ENCODE measurements at regions not wholly inside any gene's neighbourhood (a gene's known extent, or its start where the extent isn't known, plus 50 kb on each side); places are given as distances from the start of the nearest gene placed in this dataset.

DNA sequence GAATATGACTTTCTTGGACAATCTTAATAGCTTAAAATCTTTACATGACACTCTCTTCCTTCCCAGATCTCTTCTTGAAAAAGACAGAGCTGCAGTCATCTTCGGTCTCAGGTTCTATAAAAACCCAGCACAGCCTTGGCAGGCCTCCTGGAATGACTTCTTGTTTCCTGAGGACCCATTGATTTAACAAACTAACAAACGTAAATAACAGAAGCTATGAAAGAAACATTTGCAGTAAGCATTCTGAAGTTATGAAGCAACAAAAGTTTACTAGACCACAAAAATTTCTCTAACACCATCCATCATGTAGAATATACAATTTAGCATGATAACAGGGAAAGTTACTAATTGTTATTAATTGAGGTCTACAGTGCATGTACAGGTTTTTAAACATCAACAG lies 62.8 kb upstream of the STARD13 start:
- TF ChIP-seq, protein P1, sequence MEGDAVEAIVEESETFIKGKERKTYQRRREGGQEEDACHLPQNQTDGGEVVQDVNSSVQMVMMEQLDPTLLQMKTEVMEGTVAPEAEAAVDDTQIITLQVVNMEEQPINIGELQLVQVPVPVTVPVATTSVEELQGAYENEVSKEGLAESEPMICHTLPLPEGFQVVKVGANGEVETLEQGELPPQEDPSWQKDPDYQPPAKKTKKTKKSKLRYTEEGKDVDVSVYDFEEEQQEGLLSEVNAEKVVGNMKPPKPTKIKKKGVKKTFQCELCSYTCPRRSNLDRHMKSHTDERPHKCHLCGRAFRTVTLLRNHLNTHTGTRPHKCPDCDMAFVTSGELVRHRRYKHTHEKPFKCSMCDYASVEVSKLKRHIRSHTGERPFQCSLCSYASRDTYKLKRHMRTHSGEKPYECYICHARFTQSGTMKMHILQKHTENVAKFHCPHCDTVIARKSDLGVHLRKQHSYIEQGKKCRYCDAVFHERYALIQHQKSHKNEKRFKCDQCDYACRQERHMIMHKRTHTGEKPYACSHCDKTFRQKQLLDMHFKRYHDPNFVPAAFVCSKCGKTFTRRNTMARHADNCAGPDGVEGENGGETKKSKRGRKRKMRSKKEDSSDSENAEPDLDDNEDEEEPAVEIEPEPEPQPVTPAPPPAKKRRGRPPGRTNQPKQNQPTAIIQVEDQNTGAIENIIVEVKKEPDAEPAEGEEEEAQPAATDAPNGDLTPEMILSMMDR (IDR thresholded peaks at IDR 0.05; ENCODE audit: extremely low read depth, low read depth, low read length) = no peak
- no peaks in the 10 kb centered on the region for H4K20me1 ChIP-seq (ENCODE audit: insufficient read depth, low read length)
- peaks cover 37% of the 10 kb centered on the region for H3K79me2 ChIP-seq (ENCODE audit: insufficient read depth, low read length)
- no peak overlapping the region for H2AFZ ChIP-seq (ENCODE audit: low read length)
- H3K4me2 ChIP-seq (ENCODE audit: insufficient read depth, low read length) = peak overlapping the region; percentile 83
- H3K27ac ChIP-seq (ENCODE audit: low read depth, low read length) = no peak overlapping the region
- H3K27me3 ChIP-seq (ENCODE audit: insufficient read depth, low read length) = no peaks in the 10 kb centered on the region
- no peaks in the 10 kb centered on the region for H3K36me3 ChIP-seq (ENCODE audit: insufficient read depth, low read length)
- peak; percentile 58 for DNase-seq (ENCODE audit: insufficient read length, low spot score, missing footprints)
- no peak overlapping the region for H3K4me3 ChIP-seq (ENCODE audit: insufficient read depth, low read length)
- peaks cover 18% of the 10 kb centered on the region for H3K4me1 ChIP-seq (ENCODE audit: insufficient read depth, low read length)
- H3K9me3 ChIP-seq (ENCODE audit: low read depth, low read length) = no peaks in the 10 kb centered on the region

DNA sequence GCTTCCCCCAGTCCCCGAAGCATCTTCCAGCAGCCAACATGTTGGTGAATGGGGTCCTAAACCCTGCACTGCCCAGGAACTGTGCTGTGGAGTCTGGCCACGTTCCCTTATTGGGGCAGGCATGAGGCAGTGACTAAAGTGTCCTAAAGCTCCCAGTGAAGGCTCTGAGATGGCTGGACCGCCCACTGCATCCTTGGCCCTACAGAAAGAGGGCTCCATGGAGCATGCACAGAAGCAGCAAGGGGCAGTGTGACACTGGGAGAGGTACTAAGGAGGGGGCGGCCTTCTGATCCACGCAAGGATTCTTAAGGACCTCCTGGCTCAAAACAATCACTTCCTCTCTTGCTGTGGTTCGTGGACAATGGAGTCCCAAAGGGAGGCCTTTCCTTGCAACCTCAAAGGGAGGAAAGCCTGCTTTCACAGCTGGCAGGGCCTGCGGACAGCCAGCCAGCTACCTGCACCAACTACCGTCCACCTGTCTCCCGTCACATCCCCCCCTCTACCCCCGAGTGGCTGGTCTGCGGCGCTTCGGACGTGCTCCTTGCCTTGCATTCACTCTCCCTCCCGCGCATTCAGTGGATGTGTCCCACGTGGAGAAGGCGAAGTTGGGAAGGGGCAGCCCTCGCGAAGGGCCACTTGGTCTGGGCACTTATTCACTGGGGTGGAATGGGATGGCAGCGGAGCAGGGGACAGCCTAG lies 63.9 kb upstream of the STARD13 start:
- H2AFZ ChIP-seq (ENCODE audit: low read length) = peak overlapping the region; percentile 87
- H3K4me3 ChIP-seq (ENCODE audit: insufficient read depth, low read length) = peak overlapping the region; percentile 86
- TF ChIP-seq, protein P1 (IDR thresholded peaks at IDR 0.05; ENCODE audit: extremely low read depth, low read depth, low read length) = no peak
- H3K4me2 ChIP-seq (ENCODE audit: insufficient read depth, low read length) = peak overlapping the region; percentile 83
- DNase-seq (ENCODE audit: insufficient read length, low spot score, missing footprints) = peak; percentile 64
- peaks cover 18% of the 10 kb centered on the region for H3K4me1 ChIP-seq (ENCODE audit: insufficient read depth, low read length)
- H3K36me3 ChIP-seq (ENCODE audit: insufficient read depth, low read length) = no peaks in the 10 kb centered on the region
- H3K27ac ChIP-seq (ENCODE audit: low read depth, low read length) = peak overlapping the region; percentile 73
- H3K79me2 ChIP-seq (ENCODE audit: insufficient read depth, low read length) = peaks cover 37% of the 10 kb centered on the region
- H3K9me3 ChIP-seq (ENCODE audit: low read depth, low read length) = no peaks in the 10 kb centered on the region
- no peaks in the 10 kb centered on the region for H3K27me3 ChIP-seq (ENCODE audit: insufficient read depth, low read length)
- H4K20me1 ChIP-seq (ENCODE audit: insufficient read depth, low read length) = no peaks in the 10 kb centered on the region

DNA sequence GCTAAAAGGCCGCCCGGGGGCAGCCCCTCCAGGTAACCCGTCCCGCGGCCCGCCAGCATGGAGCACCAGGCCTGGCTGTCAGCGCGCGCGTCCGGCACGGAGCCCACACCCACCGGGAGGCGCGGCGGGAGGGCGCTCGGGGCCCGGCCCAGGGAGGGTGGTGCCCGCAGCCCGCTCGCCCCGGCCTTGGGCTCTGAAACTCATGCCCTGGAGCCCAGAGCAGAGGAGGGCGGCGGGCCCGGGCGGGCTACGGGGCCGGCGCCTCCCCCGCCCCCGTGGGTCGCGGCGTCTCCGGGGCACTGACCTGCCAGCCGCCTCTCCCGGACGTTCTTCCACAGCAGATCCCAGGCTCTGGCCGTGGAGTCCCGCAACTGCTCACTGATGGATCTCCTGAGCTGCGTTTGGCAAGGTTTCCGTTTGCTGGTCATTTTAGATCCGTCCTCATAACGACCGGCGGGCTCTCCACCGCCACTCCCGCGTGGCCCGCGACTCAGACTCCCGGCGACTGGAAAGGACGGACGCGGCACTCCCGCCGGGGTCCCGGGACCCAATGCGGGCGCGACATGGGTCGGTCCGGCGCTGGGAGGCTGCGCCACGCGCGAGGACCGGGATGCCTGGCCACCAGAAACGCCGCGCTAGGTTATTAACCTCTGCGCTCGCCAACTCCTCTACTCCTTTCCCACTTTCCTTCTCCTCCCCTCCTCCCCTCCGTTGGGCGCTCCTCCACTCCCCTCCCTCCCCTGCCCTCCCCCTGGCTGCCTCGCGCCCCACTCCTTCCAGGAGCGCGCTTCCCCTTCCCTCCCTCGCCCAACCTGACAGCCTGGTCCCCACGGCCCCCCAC lies 64.7 kb upstream of the STARD13 start:
- H4K20me1 ChIP-seq (ENCODE audit: insufficient read depth, low read length) = no peaks in the 10 kb centered on the region
- H3K27ac ChIP-seq (ENCODE audit: low read depth, low read length) = peak overlapping the region; percentile 73
- TF ChIP-seq, protein P1 (IDR thresholded peaks at IDR 0.05; ENCODE audit: extremely low read depth, low read depth, low read length) = no peak
- H3K9me3 ChIP-seq (ENCODE audit: low read depth, low read length) = no peaks in the 10 kb centered on the region
- peak overlapping the region; percentile 86 for H3K4me3 ChIP-seq (ENCODE audit: insufficient read depth, low read length)
- DNase-seq (ENCODE audit: insufficient read length, low spot score, missing footprints) = peak; percentile 88
- peaks cover 33% of the 10 kb centered on the region for H3K79me2 ChIP-seq (ENCODE audit: insufficient read depth, low read length)
- peak overlapping the region; percentile 87 for H2AFZ ChIP-seq (ENCODE audit: low read length)
- peak overlapping the region; percentile 83 for H3K4me2 ChIP-seq (ENCODE audit: insufficient read depth, low read length)
- peaks cover 18% of the 10 kb centered on the region for H3K4me1 ChIP-seq (ENCODE audit: insufficient read depth, low read length)
- H3K36me3 ChIP-seq (ENCODE audit: insufficient read depth, low read length) = no peaks in the 10 kb centered on the region
- no peaks in the 10 kb centered on the region for H3K27me3 ChIP-seq (ENCODE audit: insufficient read depth, low read length)

DNA sequence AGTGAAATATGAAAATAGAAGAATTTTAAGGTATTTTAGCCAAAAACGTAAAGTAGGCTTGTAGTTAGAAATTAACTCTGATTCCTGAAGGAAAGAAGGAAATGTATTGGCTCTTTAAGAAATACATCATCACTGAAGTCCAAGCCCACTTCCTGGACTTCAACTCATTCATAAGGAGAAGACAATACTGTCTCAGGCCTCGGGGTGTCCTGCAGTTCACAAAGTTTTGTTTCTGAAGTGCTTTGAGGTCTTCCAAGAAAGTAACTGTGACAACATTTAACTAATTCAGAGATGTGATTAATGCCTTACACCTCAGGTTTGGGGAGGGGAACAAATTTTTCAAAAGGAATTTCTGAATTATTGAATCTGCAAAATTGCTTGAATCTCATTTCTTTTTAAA lies 65.8 kb upstream of the STARD13 start:
- Histone ChIP-seq H3K4me1 (ENCODE audit: insufficient read depth, low read length) (peaks cover 23% of the 10 kb centered on the region), H2AFZ (ENCODE audit: low read length) (peak overlapping the region; percentile 7), H3K27me3 (ENCODE audit: insufficient read depth, low read length) (no peaks in the 10 kb centered on the region), H3K4me2 (ENCODE audit: insufficient read depth, low read length) (peak overlapping the region; percentile 83), H3K27ac (ENCODE audit: low read depth, low read length) (peak overlapping the region; percentile 73), H4K20me1 (ENCODE audit: insufficient read depth, low read length) (no peaks in the 10 kb centered on the region), H3K4me3 (ENCODE audit: insufficient read depth, low read length) (peak overlapping the region; percentile 86), H3K36me3 (ENCODE audit: insufficient read depth, low read length) (no peaks in the 10 kb centered on the region), H3K9me3 (ENCODE audit: low read depth, low read length) (no peaks in the 10 kb centered on the region), H3K79me2 (ENCODE audit: insufficient read depth, low read length) (peaks cover 24% of the 10 kb centered on the region)
- TF ChIP-seq, protein P1 (IDR thresholded peaks at IDR 0.05; ENCODE audit: extremely low read depth, low read depth, low read length) = peak; percentile 40
- DNase-seq (ENCODE audit: insufficient read length, low spot score, missing footprints) = peak; percentile 90

Data from osteoblast (primary cell).